Breast epithelium (tissue), 4 donors: ENCODE measurements at regions not wholly inside any gene's neighbourhood (a gene's known extent, or its start where the extent isn't known, plus 50 kb on each side); places are given as distances from the start of the nearest gene placed in this dataset.

Experiments
- DNase-seq, 2 donors: peaks; one replicate each; pipeline ENCODE4 v3.0.0-alpha.2; 2019; ENCODE audit warnings: low spot score in 2 of 2
- H3K27ac ChIP-seq, 2 donors: fragments of 200-600 bp; sonication (generic) in 1 of 2; one replicate each; pipeline ENCODE4 v1.5.1; 2016 to 2019; ENCODE audit warnings: mild to moderate bottlenecking in 1 of 2
- H3K27me3 ChIP-seq, 2 donors: fragments of 200-600 bp; sonication (generic) in 1 of 2; one replicate each; pipeline versions ENCODE4 v1.5.1 to v1.6.0; 2017 to 2019; ENCODE audit warnings: control low read depth in 1 of 2, mild to moderate bottlenecking in 1 of 2
- H3K36me3 ChIP-seq: fragments of 200-600 bp; one replicate; pipeline ENCODE4 v1.5.1; 2019
- H3K4me1 ChIP-seq, 2 donors: fragments of 200-600 bp; sonication (generic); one replicate each; pipeline ENCODE4 v1.5.1; 2016 to 2019; ENCODE audit warnings: control low read depth in 1 of 2
- H3K4me3 ChIP-seq, 3 donors: fragments of 200-600 bp; sonication (generic); 1 replicate in 2 of 3; 2 replicates in 1 of 3; pipeline ENCODE4 v1.5.1; 2016 to 2019; ENCODE audit warnings: mild to moderate bottlenecking in 3 of 3, moderate library complexity in 2 of 3
- H3K9me3 ChIP-seq, 2 donors: fragments of 200-600 bp; sonication (generic) in 1 of 2; one replicate each; pipeline ENCODE4 v1.5.1; 2016 to 2019; ENCODE audit warnings: control low read depth in 1 of 2
- POLR2A ChIP-seq: fragments of 450-650 bp; IDR thresholded peaks from one replicate; pipeline ENCODE4 v1.6.1; 2016; ENCODE audit warnings: antibody characterized with exemption, mild to moderate bottlenecking, moderate library complexity
- POLR2AphosphoS5 ChIP-seq, 3 donors: sonication (generic); formaldehyde crosslinking; IDR thresholded peaks; one replicate each; pipeline ENCODE4 v1.6.1; 2017; ENCODE audit warnings: antibody characterized with exemption in 3 of 3
- intact Hi-C: fragments of 100-400 bp; cut with DNase I; formaldehyde crosslinking; loops from one replicate; pipeline ENCODE4 v1.15.1; 2023; ENCODE audit warnings: low total_unique reads
- TF ChIP-seq, protein P1 (sequence below), 3 donors: fragments of 450-650 bp; IDR thresholded peaks; one replicate each; pipeline ENCODE4 v1.5.1; 2016 to 2017; ENCODE audit warnings: antibody characterized with exemption in 3 of 3, mild to moderate bottlenecking in 3 of 3, moderate library complexity in 3 of 3

- Histone ChIP-seq H3K9me3 (no peaks in the 10 kb centered on the region), H3K4me3 (no peak overlapping the region), H3K4me1 (no peaks in the 10 kb centered on the region), H3K27ac (no peak overlapping the region), H3K36me3 (no peaks in the 10 kb centered on the region), H3K27me3 (no peaks in the 10 kb centered on the region)
- TF ChIP-seq POLR2A, result no peak
- TF ChIP-seq POLR2AphosphoS5 (IDR thresholded peaks at IDR 0.05), result no peak
- TF ChIP-seq, protein P1, sequence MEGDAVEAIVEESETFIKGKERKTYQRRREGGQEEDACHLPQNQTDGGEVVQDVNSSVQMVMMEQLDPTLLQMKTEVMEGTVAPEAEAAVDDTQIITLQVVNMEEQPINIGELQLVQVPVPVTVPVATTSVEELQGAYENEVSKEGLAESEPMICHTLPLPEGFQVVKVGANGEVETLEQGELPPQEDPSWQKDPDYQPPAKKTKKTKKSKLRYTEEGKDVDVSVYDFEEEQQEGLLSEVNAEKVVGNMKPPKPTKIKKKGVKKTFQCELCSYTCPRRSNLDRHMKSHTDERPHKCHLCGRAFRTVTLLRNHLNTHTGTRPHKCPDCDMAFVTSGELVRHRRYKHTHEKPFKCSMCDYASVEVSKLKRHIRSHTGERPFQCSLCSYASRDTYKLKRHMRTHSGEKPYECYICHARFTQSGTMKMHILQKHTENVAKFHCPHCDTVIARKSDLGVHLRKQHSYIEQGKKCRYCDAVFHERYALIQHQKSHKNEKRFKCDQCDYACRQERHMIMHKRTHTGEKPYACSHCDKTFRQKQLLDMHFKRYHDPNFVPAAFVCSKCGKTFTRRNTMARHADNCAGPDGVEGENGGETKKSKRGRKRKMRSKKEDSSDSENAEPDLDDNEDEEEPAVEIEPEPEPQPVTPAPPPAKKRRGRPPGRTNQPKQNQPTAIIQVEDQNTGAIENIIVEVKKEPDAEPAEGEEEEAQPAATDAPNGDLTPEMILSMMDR (IDR thresholded peaks at IDR 0.05), result no peak
- no peak for DNase-seq
- intact Hi-C loops, result loop anchor here (5.0 kb wide), 1 partner anchor 36 kb away; no protein-coding TSS in a partner anchor
Measured at GRCh38 chr11:87428266-87428665, 390.5 kb downstream of the TMEM135 start.

DNA sequence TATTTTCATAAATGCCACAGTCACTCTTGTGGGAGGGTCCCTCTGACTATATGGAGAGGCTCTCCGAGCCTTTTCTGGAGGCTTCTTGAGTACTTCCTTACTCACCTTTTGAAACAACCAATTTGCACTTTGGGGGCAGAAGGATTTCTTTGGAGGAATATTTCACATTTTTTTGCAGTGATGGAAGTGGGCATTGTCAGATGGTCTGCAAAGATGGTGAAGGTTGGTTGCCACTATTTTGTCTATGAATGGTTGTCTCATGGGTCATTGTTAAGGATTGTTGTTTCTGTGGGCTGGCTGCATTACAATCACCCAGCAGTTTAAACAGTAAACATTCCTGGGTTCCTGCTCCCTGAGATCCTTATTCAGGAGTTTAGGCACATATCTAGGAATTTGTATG is 388.2 kb downstream of the TMEM135 start:
- H3K36me3 ChIP-seq, result no peaks in the 10 kb centered on the region
- H3K4me1 ChIP-seq, result no peaks in the 10 kb centered on the region
- no peak for DNase-seq
- no peak overlapping the region for H3K4me3 ChIP-seq
- no peaks in the 10 kb centered on the region for H3K27me3 ChIP-seq
- H3K27ac ChIP-seq, result no peak overlapping the region
- H3K9me3 ChIP-seq, result no peaks in the 10 kb centered on the region
- intact Hi-C loops, result loop anchor here (5.0 kb wide), 1 partner anchor 34 kb away; no protein-coding TSS in a partner anchor
- TF ChIP-seq POLR2AphosphoS5 (IDR thresholded peaks at IDR 0.05) (no peak), POLR2A (no peak)
- TF ChIP-seq, protein P1 (IDR thresholded peaks at IDR 0.05), result no peak

DNA sequence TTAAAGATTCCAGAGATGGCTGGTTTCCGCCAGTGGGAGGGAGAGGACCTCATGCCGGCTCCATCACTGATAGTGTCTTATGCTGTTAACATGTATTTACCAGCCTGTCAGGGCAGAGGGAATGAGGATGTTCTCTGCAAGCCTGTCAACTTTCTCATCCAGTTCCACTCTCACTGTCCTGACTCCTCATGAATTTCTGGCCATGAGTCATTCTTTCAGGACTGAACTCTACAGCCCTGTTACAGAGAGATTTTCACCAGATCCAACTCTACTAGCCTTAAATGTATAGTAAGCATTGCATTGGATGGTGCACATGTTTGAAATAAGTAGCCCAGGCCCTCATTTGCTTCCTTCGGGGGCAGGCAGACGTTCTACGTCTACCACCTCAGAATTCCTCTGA is 387.7 kb downstream of the TMEM135 start:
- H3K36me3 ChIP-seq, result no peaks in the 10 kb centered on the region
- no peak overlapping the region for H3K4me3 ChIP-seq
- intact Hi-C loops, result loop anchor here (5.0 kb wide), 1 partner anchor 33 kb away; no protein-coding TSS in a partner anchor
- H3K9me3 ChIP-seq, result no peaks in the 10 kb centered on the region
- H3K27me3 ChIP-seq, result no peaks in the 10 kb centered on the region
- TF ChIP-seq, protein P1 (IDR thresholded peaks at IDR 0.05), result no peak
- TF ChIP-seq POLR2A (no peak), POLR2AphosphoS5 (IDR thresholded peaks at IDR 0.05) (no peak)
- no peak overlapping the region for H3K27ac ChIP-seq
- no peak for DNase-seq
- no peaks in the 10 kb centered on the region for H3K4me1 ChIP-seq

DNA sequence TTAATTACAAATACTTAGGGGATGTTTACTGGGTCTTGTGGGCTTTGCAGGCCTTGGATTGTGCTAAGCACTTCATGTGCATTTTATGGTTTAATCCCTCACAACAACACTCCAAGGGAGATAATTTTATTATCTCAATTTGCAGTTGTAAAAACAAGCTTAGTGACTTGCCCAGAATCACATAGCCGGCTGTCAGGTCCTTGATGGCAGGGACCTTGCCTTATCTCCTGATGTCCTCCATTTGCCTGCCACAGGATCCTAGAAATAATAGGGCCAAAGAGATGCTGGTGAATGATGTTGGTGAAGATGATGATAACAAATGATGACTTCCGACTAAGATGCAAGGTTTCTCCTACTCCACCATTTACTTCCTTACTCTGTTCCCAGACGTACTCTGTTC is 385.4 kb downstream of the TMEM135 start:
- Histone ChIP-seq H3K4me3 (no peak overlapping the region), H3K27me3 (no peaks in the 10 kb centered on the region), H3K9me3 (no peaks in the 10 kb centered on the region), H3K4me1 (no peaks in the 10 kb centered on the region), H3K27ac (no peak overlapping the region), H3K36me3 (no peaks in the 10 kb centered on the region)
- DNase-seq, result no peak
- intact Hi-C loops, result no loop called here
- TF ChIP-seq POLR2A (no peak), POLR2AphosphoS5 (IDR thresholded peaks at IDR 0.05) (no peak)
- TF ChIP-seq, protein P1 (IDR thresholded peaks at IDR 0.05), result no peak

DNA sequence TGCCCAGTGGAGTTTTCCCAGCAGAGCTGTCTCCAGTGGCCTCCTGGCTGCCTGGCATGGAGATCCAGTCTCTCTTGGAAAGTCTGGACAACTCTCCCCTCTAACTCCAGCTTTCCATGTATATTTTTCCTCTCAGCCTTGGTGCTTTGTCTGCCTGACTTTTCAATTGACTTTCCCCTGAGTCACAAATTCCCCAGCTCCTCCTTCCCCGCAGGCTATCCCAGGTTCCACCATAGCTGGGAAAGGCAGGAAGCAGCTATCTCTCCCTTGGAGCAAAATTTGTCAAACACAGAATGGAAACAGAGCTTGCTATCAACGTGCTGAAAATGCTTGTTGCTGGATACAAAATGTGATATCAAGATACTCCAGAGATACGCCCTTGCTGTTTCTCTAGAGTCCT is 384.8 kb downstream of the TMEM135 start:
- no peaks in the 10 kb centered on the region for H3K9me3 ChIP-seq
- intact Hi-C loops, result no loop called here
- H3K36me3 ChIP-seq, result no peaks in the 10 kb centered on the region
- no peaks in the 10 kb centered on the region for H3K4me1 ChIP-seq
- no peaks in the 10 kb centered on the region for H3K27me3 ChIP-seq
- DNase-seq, result no peak
- no peak for TF ChIP-seq POLR2A
- TF ChIP-seq, protein P1 (IDR thresholded peaks at IDR 0.05), result no peak
- TF ChIP-seq POLR2AphosphoS5 (IDR thresholded peaks at IDR 0.05), result no peak
- H3K4me3 ChIP-seq, result no peak overlapping the region
- H3K27ac ChIP-seq, result no peak overlapping the region
